HT-29 (cell line): ENCODE measurements at regions not wholly inside any gene's neighbourhood (a gene's known extent, or its start where the extent isn't known, plus 50 kb on each side); places are given as distances from the start of the nearest gene placed in this dataset.
A peak's percentile ranks its signal among the peaks of the same experiment; 100 is the strongest.

Experiments used
- DNase-seq: peaks from one replicate; pipeline ENCODE4 v3.0.0-alpha.2; 2015; ENCODE audit warnings: low spot score

GRCh38 chr9:81361296-81361695 is 328.1 kb downstream of the TLE1 start:
- DNase-seq: no peak

GRCh38 chr9:81351166-81351565 is 338.2 kb downstream of the TLE1 start:
- DNase-seq: no peak

- DNase-seq: no peak
These were observed 345.0 kb downstream of the TLE1 start for GRCh38 chr9:81344366-81344765.

GRCh38 chr9:81335879-81336421 is 353.4 kb downstream of the TLE1 start:
- no peak for DNase-seq

GRCh38 chr9:81321551-81321950 is 367.8 kb downstream of the TLE1 start:
- DNase-seq: no peak

- DNase-seq: peak; percentile 10
These were observed 368.4 kb downstream of the TLE1 start for GRCh38 chr9:81320909-81321482.

- DNase-seq: peak; percentile 69
These were observed 370.8 kb downstream of the TLE1 start for GRCh38 chr9:81318571-81318970.

GRCh38 chr9:81317939-81318338 is 371.4 kb downstream of the TLE1 start:
- DNase-seq: no peak

- no peak for DNase-seq
These were observed 372.1 kb downstream of the TLE1 start for GRCh38 chr9:81317223-81317622.

- DNase-seq: no peak
These were observed 374.9 kb downstream of the TLE1 start for GRCh38 chr9:81314490-81314889.

- DNase-seq: no peak
These were observed 375.5 kb downstream of the TLE1 start for GRCh38 chr9:81313877-81314276.

- DNase-seq: no peak
These were observed 377.0 kb downstream of the TLE1 start for GRCh38 chr9:81312346-81312745.

- DNase-seq: no peak
These were observed 380.9 kb downstream of the TLE1 start for GRCh38 chr9:81308404-81308803.

GRCh38 chr9:81307791-81308190 is 381.6 kb downstream of the TLE1 start:
- peak; percentile 47 for DNase-seq

GRCh38 chr9:81305561-81306182 is 383.7 kb downstream of the TLE1 start:
- no peak for DNase-seq

GRCh38 chr9:81303658-81304057 is 385.7 kb downstream of the TLE1 start:
- no peak for DNase-seq

GRCh38 chr9:81293651-81294050 is 395.7 kb downstream of the TLE1 start:
- DNase-seq: no peak

- no peak for DNase-seq
These were observed 397.1 kb downstream of the TLE1 start for GRCh38 chr9:81292056-81292805.

- DNase-seq: no peak
These were observed 399.7 kb downstream of the TLE1 start for GRCh38 chr9:81289622-81290021.

- DNase-seq: no peak
These were observed 421.3 kb downstream of the TLE1 start for GRCh38 chr9:81268048-81268447.

GRCh38 chr9:81266674-81267073 is 422.7 kb downstream of the TLE1 start:
- no peak for DNase-seq

- no peak for DNase-seq
These were observed 423.3 kb downstream of the TLE1 start for GRCh38 chr9:81266086-81266485.

GRCh38 chr9:81264516-81264915 is 424.8 kb downstream of the TLE1 start:
- DNase-seq: no peak
